Nephron (organoid): ENCODE measurements at regions not wholly inside any gene's neighbourhood (a gene's known extent, or its start where the extent isn't known, plus 50 kb on each side); places are given as distances from the start of the nearest gene placed in this dataset.

Experiments
- H3K27ac Mint-ChIP-seq, 3 experiments: 2 replicates each; pipeline ENCODE4 v1.8.0; 2020; ENCODE audit warnings: mixed read lengths in 3 of 3, mild to moderate bottlenecking in 2 of 3, moderate library complexity in 1 of 3
- H3K27me3 Mint-ChIP-seq: 2 replicates; pipeline ENCODE4 v1.8.0; 2021; ENCODE audit warnings: low read depth, mild to moderate bottlenecking, moderate library complexity, mixed read lengths
- H3K36me3 Mint-ChIP-seq: 2 replicates; pipeline ENCODE4 v1.8.0; 2020; ENCODE audit warnings: low read depth, mixed read lengths
- H3K4me1 Mint-ChIP-seq: 2 replicates; pipeline ENCODE4 v1.8.0; 2020; ENCODE audit warnings: mixed read lengths
- H3K4me3 Mint-ChIP-seq, 3 experiments: 2 replicates each; pipeline ENCODE4 v1.8.0; 2020; ENCODE audit warnings: mild to moderate bottlenecking in 3 of 3, mixed read lengths in 3 of 3, moderate library complexity in 2 of 3
- H3K9me3 Mint-ChIP-seq: 2 replicates; pipeline ENCODE4 v1.8.0; 2020; ENCODE audit warnings: mixed read lengths
- CTCF ChIP-seq, 3 experiments: fragments of 200-600 bp; sonication (generic); IDR thresholded peaks; one replicate each; pipeline ENCODE4 v1.5.0; 2021; ENCODE audit warnings: antibody characterized with exemption in 3 of 3; ENCODE audit not compliant: unreplicated experiment in 3 of 3

- no peaks in the 10 kb centered on the region for H3K36me3 Mint-ChIP-seq
- H3K4me1 Mint-ChIP-seq, result peaks cover 5% of the 10 kb centered on the region
- H3K27ac Mint-ChIP-seq, result no peak overlapping the region
- H3K9me3 Mint-ChIP-seq, result no peaks in the 10 kb centered on the region
- no peak for TF ChIP-seq CTCF (IDR thresholded peaks at IDR 0.05; ENCODE audit: unreplicated experiment in 3 of 3)
- no peaks in the 10 kb centered on the region for H3K27me3 Mint-ChIP-seq
- H3K4me3 Mint-ChIP-seq, result no peak overlapping the region
These were observed 67.4 kb upstream of the LOC128125822 start for GRCh38 chr6:63504777-63505384.

- Mint-ChIP-seq H3K27ac (no peak overlapping the region), H3K36me3 (no peaks in the 10 kb centered on the region), H3K4me1 (peaks cover 8% of the 10 kb centered on the region), H3K27me3 (no peaks in the 10 kb centered on the region), H3K4me3 (no peak overlapping the region), H3K9me3 (no peaks in the 10 kb centered on the region)
- TF ChIP-seq CTCF (IDR thresholded peaks at IDR 0.05; ENCODE audit: unreplicated experiment in 3 of 3), result no peak
These were observed 65.2 kb upstream of the LOC128125822 start for GRCh38 chr6:63507096-63507495.

- Mint-ChIP-seq H3K4me1 (peaks cover 8% of the 10 kb centered on the region), H3K27me3 (no peaks in the 10 kb centered on the region), H3K27ac (peak overlapping the region in 2 of 3 experiments; percentile 13 to 65), H3K36me3 (no peaks in the 10 kb centered on the region), H3K4me3 (no peak overlapping the region), H3K9me3 (no peaks in the 10 kb centered on the region)
- TF ChIP-seq CTCF (IDR thresholded peaks at IDR 0.05; ENCODE audit: unreplicated experiment in 3 of 3), result no peak
These were observed 62.5 kb upstream of the LOC128125822 start for GRCh38 chr6:63509652-63510352.

- H3K4me3 Mint-ChIP-seq, result no peak overlapping the region
- H3K4me1 Mint-ChIP-seq, result peaks cover 8% of the 10 kb centered on the region
- H3K36me3 Mint-ChIP-seq, result no peaks in the 10 kb centered on the region
- H3K9me3 Mint-ChIP-seq, result no peaks in the 10 kb centered on the region
- H3K27ac Mint-ChIP-seq, result peak overlapping the region in 2 of 3 experiments; percentile 13 to 65
- H3K27me3 Mint-ChIP-seq, result no peaks in the 10 kb centered on the region
- TF ChIP-seq CTCF (IDR thresholded peaks at IDR 0.05; ENCODE audit: unreplicated experiment in 3 of 3), result no peak
These were observed 62.0 kb upstream of the LOC128125822 start for GRCh38 chr6:63510353-63510686.

GRCh38 chr6:63510849-63511248 lies 61.4 kb upstream of the LOC128125822 start:
- no peak overlapping the region for H3K4me3 Mint-ChIP-seq
- peaks cover 8% of the 10 kb centered on the region for H3K4me1 Mint-ChIP-seq
- no peak for TF ChIP-seq CTCF (IDR thresholded peaks at IDR 0.05; ENCODE audit: unreplicated experiment in 3 of 3)
- no peaks in the 10 kb centered on the region for H3K9me3 Mint-ChIP-seq
- H3K27me3 Mint-ChIP-seq, result no peaks in the 10 kb centered on the region
- no peak overlapping the region for H3K27ac Mint-ChIP-seq
- H3K36me3 Mint-ChIP-seq, result no peaks in the 10 kb centered on the region
